ENCODE measurements at regions not wholly inside any gene's neighbourhood (a gene's known extent, or its start where the extent isn't known, plus 50 kb on each side); places are given as distances from the start of the nearest gene placed in this dataset.

DNA sequence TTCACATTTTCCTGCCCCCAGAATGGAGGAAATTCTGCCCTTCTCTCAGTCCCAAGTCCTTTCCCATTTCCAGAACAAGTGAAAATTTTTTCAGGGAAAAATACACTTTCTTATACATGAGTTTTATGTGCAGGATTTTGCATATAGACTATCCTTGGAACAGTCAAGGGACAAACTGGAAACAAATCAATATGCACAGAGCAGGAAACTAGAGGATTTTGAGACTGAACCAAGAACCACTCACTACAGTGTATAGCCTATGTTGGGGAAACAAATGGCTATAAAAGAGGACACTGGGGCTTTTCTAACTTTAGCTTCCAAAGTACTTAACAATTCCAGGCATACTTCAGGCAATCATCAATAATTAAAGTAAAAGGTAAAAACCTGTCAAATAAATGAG lies 1036.1 kb upstream of the ARRDC3 start:
- TF ChIP-seq, protein P1, sequence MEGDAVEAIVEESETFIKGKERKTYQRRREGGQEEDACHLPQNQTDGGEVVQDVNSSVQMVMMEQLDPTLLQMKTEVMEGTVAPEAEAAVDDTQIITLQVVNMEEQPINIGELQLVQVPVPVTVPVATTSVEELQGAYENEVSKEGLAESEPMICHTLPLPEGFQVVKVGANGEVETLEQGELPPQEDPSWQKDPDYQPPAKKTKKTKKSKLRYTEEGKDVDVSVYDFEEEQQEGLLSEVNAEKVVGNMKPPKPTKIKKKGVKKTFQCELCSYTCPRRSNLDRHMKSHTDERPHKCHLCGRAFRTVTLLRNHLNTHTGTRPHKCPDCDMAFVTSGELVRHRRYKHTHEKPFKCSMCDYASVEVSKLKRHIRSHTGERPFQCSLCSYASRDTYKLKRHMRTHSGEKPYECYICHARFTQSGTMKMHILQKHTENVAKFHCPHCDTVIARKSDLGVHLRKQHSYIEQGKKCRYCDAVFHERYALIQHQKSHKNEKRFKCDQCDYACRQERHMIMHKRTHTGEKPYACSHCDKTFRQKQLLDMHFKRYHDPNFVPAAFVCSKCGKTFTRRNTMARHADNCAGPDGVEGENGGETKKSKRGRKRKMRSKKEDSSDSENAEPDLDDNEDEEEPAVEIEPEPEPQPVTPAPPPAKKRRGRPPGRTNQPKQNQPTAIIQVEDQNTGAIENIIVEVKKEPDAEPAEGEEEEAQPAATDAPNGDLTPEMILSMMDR (IDR thresholded peaks at IDR 0.05) = no peak
- no peak for TF ChIP-seq POLR2A (IDR thresholded peaks at IDR 0.05)
